ENCODE measurements at regions not wholly inside any gene's neighbourhood (a gene's known extent, or its start where the extent isn't known, plus 50 kb on each side); places are given as distances from the start of the nearest gene placed in this dataset.

- Mint-ChIP-seq H3K27ac (no peak overlapping the region), H3K4me1 (ENCODE audit: low read depth in 2 of 2) (peaks cover 0 to 2% of the 10 kb centered on the region in 2 donors), H3K27me3 (peaks cover 0 to 7% of the 10 kb centered on the region in 2 donors), H3K36me3 (ENCODE audit: insufficient read depth) (no peaks in the 10 kb centered on the region), H3K4me3 (no peak overlapping the region), H3K9me3 (no peaks in the 10 kb centered on the region)
- ATAC-seq (replicated peaks) = no peak
- DNase-seq = no peak
Observed at GRCh38 chr12:91387461-91388134, 205.0 kb upstream of the DCN start.

- DNase-seq (no peak), ATAC-seq (replicated peaks) (no peak)
- Mint-ChIP-seq H3K4me3 (no peak overlapping the region), H3K4me1 (ENCODE audit: low read depth in 2 of 2) (peaks cover 4 to 6% of the 10 kb centered on the region in 2 donors), H3K36me3 (ENCODE audit: insufficient read depth) (no peaks in the 10 kb centered on the region), H3K27me3 (peaks cover 0 to 16% of the 10 kb centered on the region in 2 donors), H3K27ac (no peak overlapping the region), H3K9me3 (no peaks in the 10 kb centered on the region)
Observed at GRCh38 chr12:91384806-91385205, 202.2 kb upstream of the DCN start.

DNA sequence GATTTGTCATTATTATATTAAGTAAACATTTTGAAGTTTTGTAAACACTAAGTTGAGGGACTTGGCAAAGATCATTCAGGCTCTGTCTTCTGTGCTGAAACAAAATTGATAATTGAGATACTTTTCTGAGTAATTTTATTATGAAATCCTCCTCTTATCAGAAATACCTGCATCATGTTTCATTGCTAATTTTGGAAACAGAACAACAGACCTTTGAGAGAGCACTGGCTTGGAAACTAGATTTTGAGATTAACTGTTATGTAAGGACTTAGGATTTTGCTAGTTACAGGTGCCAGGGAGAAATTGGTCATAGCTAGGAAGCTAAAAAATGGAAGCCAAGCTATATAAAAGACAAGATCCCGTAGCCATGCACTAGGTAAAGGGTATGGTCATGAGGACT, 201.7 kb upstream of the DCN start:
- Mint-ChIP-seq H3K27me3 (peaks cover 0 to 16% of the 10 kb centered on the region in 2 donors), H3K4me1 (ENCODE audit: low read depth in 2 of 2) (peaks cover 4 to 6% of the 10 kb centered on the region in 2 donors), H3K36me3 (ENCODE audit: insufficient read depth) (no peaks in the 10 kb centered on the region), H3K27ac (no peak overlapping the region), H3K4me3 (no peak overlapping the region), H3K9me3 (no peaks in the 10 kb centered on the region)
- no peak for DNase-seq
- ATAC-seq (replicated peaks) = no peak

GRCh38 chr12:91383099-91383498, 200.5 kb upstream of the DCN start:
- DNase-seq = no peak

GRCh38 chr12:91382081-91382543, 199.5 kb upstream of the DCN start:
- Mint-ChIP-seq H3K4me3 (peak overlapping the region; percentile 54 to 56), H3K27ac (no peak overlapping the region)
- peak; percentile 91 for ATAC-seq (replicated peaks)

More at GRCh38 chr12:91383099-91383498, 200.5 kb upstream of the DCN start:
- Mint-ChIP-seq H3K27ac (peak overlapping the region in 1 of 2 donors; percentile 44), H3K36me3 (ENCODE audit: insufficient read depth) (no peaks in the 10 kb centered on the region), H3K27me3 (peaks cover 9 to 25% of the 10 kb centered on the region in 2 donors), H3K4me3 (no peak overlapping the region), H3K9me3 (no peaks in the 10 kb centered on the region), H3K4me1 (ENCODE audit: low read depth in 2 of 2) (peaks cover 4 to 6% of the 10 kb centered on the region in 2 donors)
- ATAC-seq (replicated peaks) = no peak

GRCh38 chr12:91381309-91381804, 198.7 kb upstream of the DCN start:
- no peaks in the 10 kb centered on the region for H3K9me3 Mint-ChIP-seq
- ATAC-seq (replicated peaks) (peak; percentile 19), DNase-seq (no peak)
- H3K27me3 Mint-ChIP-seq = peaks cover 9 to 27% of the 10 kb centered on the region in 2 donors
- H3K36me3 Mint-ChIP-seq (ENCODE audit: insufficient read depth) = no peaks in the 10 kb centered on the region
- no peak overlapping the region for H3K27ac Mint-ChIP-seq
- H3K4me1 Mint-ChIP-seq (ENCODE audit: low read depth in 2 of 2) = peaks cover 4% of the 10 kb centered on the region in 2 donors
- H3K4me3 Mint-ChIP-seq = peak overlapping the region; percentile 54 to 56

More at GRCh38 chr12:91382081-91382543, 199.5 kb upstream of the DCN start:
- peaks cover 9 to 27% of the 10 kb centered on the region in 2 donors for H3K27me3 Mint-ChIP-seq
- DNase-seq = peak; percentile 83 to 85 (median 84)
- H3K9me3 Mint-ChIP-seq = no peaks in the 10 kb centered on the region
- peaks cover 4% of the 10 kb centered on the region in 2 donors for H3K4me1 Mint-ChIP-seq (ENCODE audit: low read depth in 2 of 2)
- H3K36me3 Mint-ChIP-seq (ENCODE audit: insufficient read depth) = no peaks in the 10 kb centered on the region

DNA sequence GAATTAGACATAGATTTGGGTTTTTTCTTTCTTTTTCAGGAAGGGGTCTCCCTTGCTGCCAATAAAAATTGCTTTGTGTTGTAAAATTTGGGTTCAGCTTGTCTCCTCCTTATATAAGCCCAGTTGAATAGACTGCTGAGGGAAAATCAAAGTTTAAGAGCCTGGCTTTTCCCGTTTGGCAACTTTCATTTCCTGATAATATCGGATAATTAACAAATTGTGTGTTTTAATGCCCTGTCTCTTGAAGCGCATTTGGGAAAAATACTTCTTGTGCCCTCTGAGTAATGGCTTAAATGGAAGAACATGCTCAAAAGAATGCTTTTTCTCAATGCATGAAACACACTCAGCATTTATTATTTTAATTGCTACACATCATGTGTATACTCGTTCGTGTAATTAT, 198.0 kb upstream of the DCN start:
- H3K4me1 Mint-ChIP-seq (ENCODE audit: low read depth in 2 of 2) = peaks cover 4% of the 10 kb centered on the region in 2 donors
- ATAC-seq (replicated peaks) (no peak), DNase-seq (no peak)
- peaks cover 9 to 27% of the 10 kb centered on the region in 2 donors for H3K27me3 Mint-ChIP-seq
- no peak overlapping the region for H3K27ac Mint-ChIP-seq
- H3K9me3 Mint-ChIP-seq = no peaks in the 10 kb centered on the region
- H3K4me3 Mint-ChIP-seq = no peak overlapping the region
- no peaks in the 10 kb centered on the region for H3K36me3 Mint-ChIP-seq (ENCODE audit: insufficient read depth)

GRCh38 chr12:91379051-91379775, 196.6 kb upstream of the DCN start:
- ATAC-seq (replicated peaks) (no peak), DNase-seq (no peak)
- no peaks in the 10 kb centered on the region for H3K9me3 Mint-ChIP-seq
- peaks cover 9 to 27% of the 10 kb centered on the region in 2 donors for H3K27me3 Mint-ChIP-seq
- H3K27ac Mint-ChIP-seq = no peak overlapping the region
- no peak overlapping the region for H3K4me3 Mint-ChIP-seq
- H3K4me1 Mint-ChIP-seq (ENCODE audit: low read depth in 2 of 2) = peaks cover 4% of the 10 kb centered on the region in 2 donors
- H3K36me3 Mint-ChIP-seq (ENCODE audit: insufficient read depth) = no peaks in the 10 kb centered on the region

DNA sequence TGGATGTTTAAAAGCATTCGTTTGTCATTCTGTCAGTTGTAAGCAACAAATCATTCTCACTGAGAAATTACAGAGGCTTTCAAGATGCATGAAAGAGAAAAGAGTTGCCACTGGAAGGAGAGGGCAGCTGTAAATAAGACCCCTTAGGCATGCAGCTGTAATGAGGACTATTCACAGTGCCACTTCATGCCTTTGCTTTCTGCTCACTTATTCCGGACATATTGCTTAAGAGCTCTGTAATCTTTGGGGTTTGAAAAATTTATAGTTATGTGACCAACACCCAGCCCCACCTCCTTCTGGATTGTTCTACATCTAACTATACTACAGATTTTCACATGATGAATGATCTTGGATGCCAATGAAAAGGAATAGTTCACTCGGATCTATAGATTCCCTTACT, 194.8 kb upstream of the DCN start:
- Mint-ChIP-seq H3K27ac (no peak overlapping the region), H3K27me3 (peaks cover 20 to 33% of the 10 kb centered on the region in 2 donors), H3K4me1 (ENCODE audit: low read depth in 2 of 2) (peaks cover 4% of the 10 kb centered on the region in 2 donors), H3K9me3 (no peaks in the 10 kb centered on the region), H3K4me3 (no peak overlapping the region), H3K36me3 (ENCODE audit: insufficient read depth) (no peaks in the 10 kb centered on the region)
- ATAC-seq (replicated peaks) (no peak), DNase-seq (no peak)

GRCh38 chr12:91373086-91373485, 190.5 kb upstream of the DCN start:
- Mint-ChIP-seq H3K9me3 (no peaks in the 10 kb centered on the region), H3K36me3 (ENCODE audit: insufficient read depth) (no peaks in the 10 kb centered on the region), H3K4me3 (no peak overlapping the region), H3K27me3 (peaks cover 25 to 45% of the 10 kb centered on the region in 2 donors), H3K27ac (no peak overlapping the region), H3K4me1 (ENCODE audit: low read depth in 2 of 2) (peaks cover 2 to 7% of the 10 kb centered on the region in 2 donors)
- ATAC-seq (replicated peaks) = no peak
- no peak for DNase-seq

DNA sequence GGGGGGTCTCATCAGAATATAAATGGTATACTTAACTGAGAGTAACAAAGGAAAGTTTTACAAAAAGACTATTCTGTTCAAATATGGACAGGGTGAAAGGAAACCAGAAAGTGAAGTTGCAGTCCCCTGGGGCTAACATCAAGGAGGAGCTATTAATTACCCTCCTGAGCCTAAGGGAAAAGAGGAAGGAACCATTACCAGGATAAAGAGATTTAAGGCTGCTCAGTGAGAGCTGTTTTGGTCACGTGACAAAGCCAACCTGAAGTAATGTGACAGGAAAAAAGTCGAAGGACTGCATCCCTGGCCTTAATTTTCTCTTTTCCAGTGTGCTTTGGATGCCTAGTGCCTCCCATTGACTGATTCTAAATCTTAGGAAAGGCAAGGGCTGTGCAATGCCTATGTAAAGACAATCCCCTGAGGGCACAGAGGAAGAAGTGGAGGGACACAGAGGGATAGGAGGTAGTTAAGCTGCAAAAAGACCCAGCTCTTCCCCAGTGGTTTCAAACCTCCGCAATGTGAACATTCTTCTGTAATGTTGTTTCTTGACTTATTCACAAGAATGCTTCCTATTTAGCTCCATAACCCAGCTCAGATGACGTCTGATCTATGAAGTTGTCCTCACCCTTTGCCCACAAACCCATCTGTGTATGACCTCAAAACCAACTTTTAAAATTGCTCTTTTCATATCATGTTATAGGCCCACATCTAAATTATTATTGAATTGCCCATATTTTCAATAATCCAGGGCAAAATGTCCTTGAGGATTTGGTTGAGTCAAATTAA, 187.7 kb upstream of the DCN start:
- DNase-seq = no peak
- peaks cover 2 to 7% of the 10 kb centered on the region in 2 donors for H3K4me1 Mint-ChIP-seq (ENCODE audit: low read depth in 2 of 2)
- no peak overlapping the region for H3K4me3 Mint-ChIP-seq
- no peak overlapping the region for H3K27ac Mint-ChIP-seq
- no peaks in the 10 kb centered on the region for H3K9me3 Mint-ChIP-seq
- ATAC-seq (replicated peaks) = peak; percentile 74
- H3K36me3 Mint-ChIP-seq (ENCODE audit: insufficient read depth) = no peaks in the 10 kb centered on the region
- peaks cover 25 to 47% of the 10 kb centered on the region in 2 donors for H3K27me3 Mint-ChIP-seq

DNA sequence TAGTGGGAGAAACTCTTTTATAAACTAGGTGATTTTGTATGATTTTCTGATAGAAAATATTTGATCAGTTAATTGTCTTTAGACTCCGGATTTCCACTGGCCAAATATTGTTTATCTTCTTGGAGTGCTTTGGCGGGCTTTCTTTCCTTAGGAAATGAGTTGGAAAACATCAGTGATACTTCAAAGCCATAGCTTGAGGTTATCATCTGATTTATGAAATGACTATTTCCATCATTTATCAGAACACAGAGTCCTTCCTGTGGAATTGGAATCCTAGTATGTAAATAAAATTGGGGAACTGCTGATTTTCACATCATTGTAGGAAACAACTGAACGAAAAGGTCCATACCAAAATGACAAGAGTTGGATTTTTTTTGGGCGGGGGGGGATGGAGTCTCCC, 186.0 kb upstream of the DCN start:
- Mint-ChIP-seq H3K4me3 (no peak overlapping the region), H3K4me1 (ENCODE audit: low read depth in 2 of 2) (peaks cover 2 to 7% of the 10 kb centered on the region in 2 donors), H3K27me3 (peaks cover 25 to 52% of the 10 kb centered on the region in 2 donors), H3K9me3 (no peaks in the 10 kb centered on the region), H3K27ac (no peak overlapping the region), H3K36me3 (ENCODE audit: insufficient read depth) (no peaks in the 10 kb centered on the region)
- no peak for ATAC-seq (replicated peaks)
- DNase-seq = no peak

DNA sequence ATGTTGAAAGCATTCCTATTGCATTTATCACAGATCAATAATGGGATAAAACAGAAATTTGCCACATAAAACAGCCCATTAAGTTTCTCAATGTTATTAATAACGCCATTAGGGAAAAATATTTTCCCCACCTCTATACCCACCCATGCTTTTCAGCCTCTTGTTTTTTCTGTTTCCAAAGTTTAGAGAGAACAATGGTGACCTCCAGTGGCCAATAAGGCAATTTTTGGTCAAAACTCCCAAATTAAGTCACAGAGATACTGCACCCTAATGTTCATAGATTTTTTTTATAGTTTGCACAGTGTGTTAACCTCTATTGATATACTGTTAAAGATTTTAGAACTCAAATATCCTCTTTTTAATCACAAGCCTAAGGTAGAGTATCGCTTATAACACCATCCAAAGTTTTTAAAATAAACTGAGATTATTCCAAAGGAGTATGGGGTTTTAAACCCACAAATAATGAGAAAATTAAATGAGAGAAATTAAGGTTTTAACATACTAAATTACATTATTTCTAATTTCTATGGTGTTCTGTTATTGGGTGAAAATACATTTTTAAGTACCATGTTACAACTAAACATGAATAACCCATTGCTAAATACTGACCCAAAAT, 184.7 kb upstream of the DCN start:
- H3K4me3 Mint-ChIP-seq = no peak overlapping the region
- H3K27me3 Mint-ChIP-seq = peaks cover 13 to 40% of the 10 kb centered on the region in 2 donors
- ATAC-seq (replicated peaks) (no peak), DNase-seq (no peak)
- H3K4me1 Mint-ChIP-seq (ENCODE audit: low read depth in 2 of 2) = peaks cover 2 to 7% of the 10 kb centered on the region in 2 donors
- H3K36me3 Mint-ChIP-seq (ENCODE audit: insufficient read depth) = no peaks in the 10 kb centered on the region
- no peaks in the 10 kb centered on the region for H3K9me3 Mint-ChIP-seq
- H3K27ac Mint-ChIP-seq = no peak overlapping the region
